ENCODE measurements at regions not wholly inside any gene's neighbourhood (a gene's known extent, or its start where the extent isn't known, plus 50 kb on each side); places are given as distances from the start of the nearest gene placed in this dataset.
"Not testable (repeated sequence)": the region's sequence is repeated elsewhere in the genome, so short reads cannot be mapped to it uniquely, and the experiment has no call there.

DNA sequence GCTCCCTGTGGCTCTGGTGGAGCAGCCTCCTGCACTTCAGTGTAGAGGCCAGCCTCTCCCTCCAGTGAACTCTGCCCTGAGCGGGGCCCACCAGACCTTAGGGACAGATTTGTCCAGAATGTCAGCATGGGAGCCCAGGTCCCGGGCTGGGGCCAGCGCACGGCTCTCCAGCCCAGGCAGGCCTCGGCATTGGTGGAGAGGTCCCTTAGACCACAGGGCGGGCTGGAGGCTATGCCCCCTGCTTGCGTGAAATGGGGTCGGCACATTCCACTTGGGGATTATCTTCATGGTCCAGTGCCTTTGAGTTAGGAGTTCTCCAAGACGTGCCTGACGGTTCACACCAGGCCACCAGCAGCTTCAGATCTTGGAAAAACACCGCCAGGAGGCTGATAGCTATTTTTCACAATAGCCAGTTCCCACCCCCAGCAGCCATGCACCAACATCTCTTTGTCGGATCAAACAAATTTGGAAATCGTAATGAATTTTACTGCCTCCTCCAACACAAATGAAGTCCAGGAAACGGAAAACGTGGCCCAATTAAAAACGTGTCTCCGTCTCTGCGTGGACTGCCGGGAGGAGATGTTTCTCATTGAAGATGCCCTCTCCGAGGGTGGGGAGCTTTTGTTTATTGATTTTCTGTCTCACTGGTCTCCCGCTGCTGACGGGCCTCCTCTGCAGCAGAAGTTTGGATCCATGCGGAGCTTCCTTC lies 110.0 kb upstream of the CIBAR2 start:
- no peak for DNase-seq

DNA sequence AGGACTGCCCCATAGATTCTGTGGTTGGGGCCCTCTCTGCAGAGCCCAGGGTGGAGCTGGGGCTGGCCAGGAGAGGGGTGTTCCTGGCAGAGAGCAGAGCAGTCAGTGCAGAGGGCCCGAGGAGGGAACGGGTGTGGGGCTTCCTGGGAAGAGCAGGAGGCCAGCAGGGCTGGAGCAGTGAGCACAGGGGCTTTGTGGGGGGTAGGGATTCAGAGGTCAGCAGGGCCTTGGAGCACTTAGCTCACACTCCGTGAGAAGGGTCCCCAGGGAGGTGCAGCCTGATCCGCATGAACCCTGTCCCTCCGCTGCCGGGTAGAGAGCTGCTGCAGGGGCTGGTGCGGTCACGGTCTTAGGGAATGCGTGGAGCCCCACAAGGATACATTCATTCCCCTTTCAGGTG lies 113.0 kb upstream of the CIBAR2 start:
- no peak for DNase-seq

- DNase-seq: no peak
Observed at GRCh38 chr16:85225721-85226120, 113.4 kb upstream of the CIBAR2 start.

GRCh38 chr16:85227084-85227945 lies 115.0 kb upstream of the CIBAR2 start:
- DNase-seq: no peak

DNA sequence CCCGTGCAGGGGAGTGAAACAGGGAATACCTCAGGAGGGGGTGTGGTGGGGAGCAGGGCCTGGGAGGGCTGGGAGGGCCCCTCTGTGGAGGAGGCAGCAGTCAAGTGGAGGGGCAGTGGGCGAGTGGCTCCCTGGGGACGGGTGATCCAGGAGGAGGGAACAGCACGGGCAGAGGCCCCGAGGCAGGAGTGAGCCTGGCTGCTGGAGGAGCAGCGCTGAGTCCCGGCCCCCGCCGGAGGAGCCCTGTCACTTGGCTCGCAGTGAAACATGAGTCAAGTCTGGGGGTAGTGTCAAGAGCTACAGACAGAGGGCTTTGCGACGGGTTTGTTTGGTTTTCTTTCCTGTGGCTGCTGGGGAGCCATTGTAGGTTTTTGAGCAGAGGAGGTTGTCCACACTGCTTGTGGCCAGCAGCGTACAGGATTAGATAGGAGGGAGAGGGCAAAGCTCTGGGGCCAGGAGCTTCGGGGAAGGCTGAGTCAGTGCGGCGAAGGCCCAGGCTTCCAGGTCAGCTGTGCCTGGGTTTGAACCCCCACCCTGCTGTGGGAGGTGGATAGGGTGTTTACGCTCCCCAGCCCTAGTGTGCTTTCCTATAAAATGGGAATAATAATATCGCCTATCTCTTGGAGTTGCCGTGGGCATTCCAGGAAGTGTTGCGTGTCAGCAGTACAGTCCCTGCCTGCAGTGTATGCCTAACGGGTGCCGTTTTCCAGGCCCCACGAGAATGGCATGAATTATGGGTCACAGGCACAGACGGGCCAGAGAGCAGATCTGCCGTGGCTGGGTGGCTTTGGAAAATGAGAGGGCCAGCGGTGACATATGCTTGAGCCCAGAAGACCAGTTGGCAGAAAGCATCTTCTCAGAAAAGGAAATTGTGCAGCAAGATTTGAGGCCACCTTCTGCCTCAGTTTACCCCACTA lies 115.9 kb upstream of the CIBAR2 start:
- DNase-seq: no peak

- no peak for DNase-seq
Observed at GRCh38 chr16:85228970-85229430, 116.7 kb upstream of the CIBAR2 start.

DNA sequence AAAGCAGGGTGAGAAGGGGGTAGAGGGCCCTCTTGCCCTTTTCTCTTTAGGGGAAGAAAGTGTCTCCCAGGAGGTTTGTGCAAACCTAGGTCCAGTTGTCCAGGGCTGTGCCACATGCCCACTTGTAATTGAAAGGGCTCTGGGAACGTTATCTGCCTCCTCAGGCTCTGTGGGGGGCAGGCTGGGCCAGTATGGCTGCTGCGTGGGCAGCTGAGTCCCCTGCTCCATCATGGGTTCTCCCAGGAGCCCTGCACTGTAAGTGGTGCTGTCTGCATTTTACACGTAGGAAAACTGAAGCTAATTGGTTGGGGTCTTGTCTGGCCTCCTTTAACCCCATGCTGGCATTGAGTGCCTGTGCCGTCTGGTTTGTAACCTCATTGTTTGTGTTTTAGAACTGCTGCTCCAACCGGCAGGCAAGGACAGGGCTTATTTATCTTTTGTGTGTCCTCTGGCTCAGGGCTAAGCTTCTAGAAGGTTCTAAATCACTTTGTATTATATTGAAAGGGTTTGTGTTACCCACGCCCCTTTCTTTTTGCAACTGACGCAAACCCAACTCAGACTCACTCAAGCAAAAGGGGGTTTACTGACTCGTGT lies 117.7 kb upstream of the CIBAR2 start:
- no peak for DNase-seq

DNA sequence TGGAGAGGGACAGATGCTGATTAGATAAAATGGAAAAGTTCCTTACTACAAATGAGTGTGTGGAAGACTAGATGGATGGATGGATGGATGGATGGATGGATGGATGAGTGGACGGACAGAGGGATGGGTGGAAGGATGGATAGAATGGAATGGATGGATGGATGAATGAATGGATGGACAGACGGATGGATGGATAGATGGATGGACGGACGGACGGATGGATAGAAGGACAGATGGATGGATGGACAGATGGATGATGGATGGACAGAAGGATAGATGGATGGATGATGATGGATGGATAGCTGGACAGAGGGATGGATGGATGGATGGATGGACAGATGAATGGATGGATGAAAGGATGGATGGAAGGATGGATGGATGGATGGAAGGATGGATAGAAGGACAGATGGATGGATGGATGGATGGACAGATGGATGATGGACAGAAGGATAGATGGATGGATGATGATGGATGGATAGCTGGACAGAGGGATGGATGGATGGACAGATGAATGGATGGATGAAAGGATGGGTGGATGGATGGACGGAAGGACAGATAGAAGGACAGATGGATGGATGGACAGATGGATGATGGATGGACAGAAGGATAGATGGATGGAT lies 118.6 kb upstream of the CIBAR2 start:
- DNase-seq: not testable (repeated sequence)

DNA sequence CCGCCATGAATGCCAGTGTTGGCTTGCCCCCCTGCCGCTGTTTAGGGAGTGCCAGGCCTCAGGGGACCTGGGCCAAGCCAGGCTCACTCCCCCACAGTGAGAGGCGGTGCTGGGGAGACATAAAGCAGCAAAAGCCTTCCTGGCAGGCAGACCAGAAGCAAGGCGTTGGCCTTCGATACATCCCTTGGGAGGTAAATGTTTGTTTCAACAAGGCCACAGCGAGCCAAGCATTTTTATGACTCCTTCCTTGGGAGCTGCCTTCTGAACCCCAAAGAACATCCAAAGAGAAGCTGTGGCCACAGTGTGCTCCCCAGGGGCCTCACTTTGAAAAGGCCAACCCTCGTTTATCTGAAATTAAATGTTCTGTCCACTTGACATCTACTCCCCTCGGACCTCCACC lies 119.7 kb upstream of the CIBAR2 start:
- DNase-seq: no peak

DNA sequence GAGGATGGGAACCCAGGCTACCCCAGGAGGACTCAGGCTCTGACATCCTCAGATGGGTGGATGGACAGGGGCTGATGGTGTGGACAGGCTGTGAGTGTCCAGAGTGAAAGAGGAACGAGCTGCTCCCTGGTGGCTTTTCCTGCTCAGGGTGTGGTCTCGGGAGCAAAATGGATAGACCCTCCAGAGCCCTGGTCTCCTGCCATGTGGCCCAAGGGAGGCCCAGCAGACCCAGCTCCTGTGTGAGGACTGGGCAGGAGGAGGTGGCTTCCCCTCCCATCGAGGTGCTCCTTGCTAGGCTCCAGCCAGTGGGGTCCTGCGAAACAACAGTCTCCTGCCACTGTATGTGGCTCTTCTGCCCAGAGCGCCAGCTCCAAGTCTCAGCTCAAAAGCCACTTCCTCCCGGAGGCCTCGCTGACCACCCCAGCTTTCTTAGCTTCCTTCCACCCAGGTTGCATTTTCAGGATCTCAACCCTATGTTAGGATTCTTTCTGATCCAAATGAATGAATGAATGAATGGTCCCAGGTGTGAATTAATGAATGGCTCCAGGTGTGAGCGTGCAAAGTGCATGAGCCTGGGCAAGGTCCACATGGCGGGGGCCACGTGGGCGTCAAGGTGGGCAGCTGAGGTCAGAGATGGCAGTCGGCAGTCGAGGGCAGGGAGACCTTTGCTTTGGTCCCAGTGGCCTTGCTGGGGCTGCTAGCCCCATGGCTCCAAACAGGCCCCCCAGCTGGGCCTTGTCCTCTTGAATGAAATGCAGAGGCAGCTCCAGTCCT lies 120.3 kb upstream of the CIBAR2 start:
- DNase-seq: no peak

DNA sequence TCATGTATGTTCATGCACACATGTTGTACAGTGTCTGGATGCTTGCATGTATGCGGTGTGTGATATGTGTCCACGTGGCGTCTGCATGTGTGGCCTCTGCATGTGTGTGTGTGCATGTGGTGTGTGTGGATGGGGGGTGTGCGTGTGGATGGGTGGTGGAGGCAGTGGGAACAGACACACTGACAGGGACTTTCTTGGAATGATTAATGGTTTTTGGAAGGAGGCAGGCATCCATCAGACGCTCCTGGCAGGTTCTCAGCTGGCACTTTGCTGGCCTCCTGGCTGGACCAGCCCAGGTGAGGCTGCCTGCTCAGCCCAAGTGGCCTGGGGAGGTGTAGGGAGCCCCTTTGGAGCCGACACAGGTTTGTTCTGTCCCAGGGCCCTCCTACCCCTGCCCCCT lies 121.2 kb upstream of the CIBAR2 start:
- no peak for DNase-seq

- DNase-seq: no peak
Observed at GRCh38 chr16:85234310-85235204, 122.3 kb upstream of the CIBAR2 start.

GRCh38 chr16:85235991-85236817 lies 123.9 kb upstream of the CIBAR2 start:
- no peak for DNase-seq

DNA sequence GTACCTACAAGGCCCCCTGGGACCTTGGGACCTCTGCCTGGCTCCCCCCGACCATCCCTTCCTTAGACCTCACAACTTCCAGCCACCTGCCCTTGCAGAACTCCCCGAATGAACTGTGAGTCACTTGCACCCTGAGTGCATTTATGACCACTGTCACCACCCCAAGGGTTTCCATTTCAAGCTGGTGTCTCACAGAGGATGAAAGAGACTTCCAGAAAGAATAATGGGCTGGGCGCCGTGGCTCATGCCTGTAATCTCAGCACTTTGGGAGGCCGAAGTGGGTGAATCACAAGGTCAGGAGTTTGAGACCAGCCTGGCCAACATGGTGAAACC lies 124.5 kb upstream of the CIBAR2 start:
- DNase-seq: no peak

DNA sequence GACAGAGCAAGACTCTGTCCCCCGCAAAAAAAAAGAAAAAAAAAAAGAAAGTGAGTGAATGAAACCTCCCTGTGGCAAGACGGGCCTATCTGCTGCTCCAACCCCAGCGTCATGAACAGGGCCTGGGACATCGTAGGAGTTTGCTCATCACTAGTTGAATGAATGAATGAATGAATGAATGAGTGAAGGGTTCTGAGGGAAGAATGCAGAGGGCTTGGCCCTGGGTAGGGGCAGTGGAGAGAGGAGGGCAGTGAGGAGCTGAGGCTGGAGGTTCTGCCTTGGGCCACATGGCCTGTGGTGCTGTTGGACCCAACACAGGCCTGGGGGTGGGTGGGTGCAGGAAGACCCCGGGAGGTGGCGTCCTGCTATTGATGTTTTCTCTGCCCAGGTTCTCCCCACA lies 125.5 kb upstream of the CIBAR2 start:
- DNase-seq: no peak

DNA sequence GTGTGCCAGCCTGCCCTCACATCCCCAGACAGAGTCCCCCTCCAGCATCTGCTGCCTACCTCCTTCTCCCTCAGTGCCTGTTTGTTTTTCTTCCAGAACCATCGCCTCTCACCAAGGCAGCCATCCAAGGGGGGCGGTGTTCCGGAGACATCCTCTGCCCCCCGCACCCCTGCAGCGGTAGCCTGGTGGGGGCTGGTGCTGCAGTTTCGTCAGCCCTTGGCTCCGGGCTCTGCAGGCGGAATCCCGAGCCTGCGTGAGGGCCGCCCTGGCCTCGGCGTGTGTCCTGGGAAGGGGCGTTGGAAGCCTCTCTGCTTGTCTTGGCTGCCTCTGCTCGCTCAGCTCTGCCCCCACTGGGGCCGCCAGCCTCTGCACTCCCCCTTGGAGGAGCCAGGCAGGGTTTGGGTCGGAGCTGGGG lies 126.0 kb upstream of the CIBAR2 start:
- DNase-seq: no peak

DNA sequence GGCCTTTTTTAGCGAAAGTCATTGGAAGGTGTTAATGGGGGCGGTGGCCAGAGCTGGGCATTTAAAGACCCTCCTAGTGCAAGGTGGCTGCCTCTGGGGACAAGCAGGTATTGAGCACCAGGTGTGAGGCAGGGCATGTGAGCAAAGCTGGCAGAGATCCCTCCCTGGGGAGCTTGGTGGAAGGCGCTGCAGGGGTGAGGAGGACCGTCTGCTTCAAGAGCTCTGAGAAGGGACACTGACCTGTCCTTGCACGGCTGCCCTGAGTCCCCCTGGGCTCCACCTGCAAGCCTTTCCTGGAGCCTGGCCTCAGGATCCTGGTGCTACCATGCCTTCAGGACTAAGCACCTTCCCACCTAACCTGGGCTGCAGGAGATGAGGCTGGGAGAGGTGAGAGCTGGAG lies 127.0 kb upstream of the CIBAR2 start:
- DNase-seq: no peak

DNA sequence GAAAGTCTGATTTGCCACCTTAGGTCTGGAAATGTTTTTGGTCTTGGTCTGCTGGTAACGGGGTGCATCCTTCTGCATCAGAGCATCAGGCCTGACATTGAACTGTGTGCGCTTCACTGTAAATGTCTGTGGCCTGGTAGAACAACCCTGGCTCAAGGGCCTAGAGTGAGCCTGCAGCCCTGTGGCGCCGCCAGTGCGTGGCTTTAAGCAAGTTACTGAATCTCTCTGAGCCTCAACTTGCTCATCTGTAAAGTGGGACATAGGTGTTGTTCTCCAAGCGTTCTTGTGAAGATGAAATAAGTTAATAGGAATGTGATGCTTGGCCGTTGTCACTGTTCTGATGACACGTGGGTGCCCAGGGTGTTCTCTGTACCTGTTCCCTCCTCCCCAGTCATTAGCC lies 127.6 kb upstream of the CIBAR2 start:
- no peak for DNase-seq

All from activated effector memory CD4-positive, alpha-beta T cell treated with Interleukin-2 at 50 U/mL for 16 hours (primary cell).